ENCODE measurements at regions not wholly inside any gene's neighbourhood (a gene's known extent, or its start where the extent isn't known, plus 50 kb on each side); places are given as distances from the start of the nearest gene placed in this dataset.

GRCh38 chr10:61836888-61837754 is 64.4 kb upstream of the ARID5B start:
- Histone ChIP-seq H2AFZ (ENCODE audit: low read length) (no peak overlapping the region), H3K9ac (ENCODE audit: low read length) (no peak overlapping the region), H3K4me2 (ENCODE audit: low read length) (no peak overlapping the region), H3K79me2 (ENCODE audit: insufficient read depth, low read length) (no peaks in the 10 kb centered on the region), H3K27ac (ENCODE audit: low read depth, low read length, poor library complexity, severe bottlenecking) (no peak overlapping the region), H3K27me3 (ENCODE audit: insufficient read depth, low read length) (no peaks in the 10 kb centered on the region), H3K9me2 (ENCODE audit: low read depth, low read length) (no peaks in the 10 kb centered on the region), H3K4me1 (ENCODE audit: insufficient read depth, low read length, severe bottlenecking) (peaks cover 8% of the 10 kb centered on the region), H3F3A (ENCODE audit: insufficient read depth, low read length) (no peaks in the 10 kb centered on the region), H3K9me3 (ENCODE audit: low read length) (no peaks in the 10 kb centered on the region), H3K4me3 (ENCODE audit: low read depth, low read length, poor library complexity, severe bottlenecking) (no peak overlapping the region), H3K36me3 (ENCODE audit: insufficient read depth, low read length) (no peaks in the 10 kb centered on the region), H4K20me1 (ENCODE audit: insufficient read depth, low read length) (no peaks in the 10 kb centered on the region)
- TF ChIP-seq, protein P1, sequence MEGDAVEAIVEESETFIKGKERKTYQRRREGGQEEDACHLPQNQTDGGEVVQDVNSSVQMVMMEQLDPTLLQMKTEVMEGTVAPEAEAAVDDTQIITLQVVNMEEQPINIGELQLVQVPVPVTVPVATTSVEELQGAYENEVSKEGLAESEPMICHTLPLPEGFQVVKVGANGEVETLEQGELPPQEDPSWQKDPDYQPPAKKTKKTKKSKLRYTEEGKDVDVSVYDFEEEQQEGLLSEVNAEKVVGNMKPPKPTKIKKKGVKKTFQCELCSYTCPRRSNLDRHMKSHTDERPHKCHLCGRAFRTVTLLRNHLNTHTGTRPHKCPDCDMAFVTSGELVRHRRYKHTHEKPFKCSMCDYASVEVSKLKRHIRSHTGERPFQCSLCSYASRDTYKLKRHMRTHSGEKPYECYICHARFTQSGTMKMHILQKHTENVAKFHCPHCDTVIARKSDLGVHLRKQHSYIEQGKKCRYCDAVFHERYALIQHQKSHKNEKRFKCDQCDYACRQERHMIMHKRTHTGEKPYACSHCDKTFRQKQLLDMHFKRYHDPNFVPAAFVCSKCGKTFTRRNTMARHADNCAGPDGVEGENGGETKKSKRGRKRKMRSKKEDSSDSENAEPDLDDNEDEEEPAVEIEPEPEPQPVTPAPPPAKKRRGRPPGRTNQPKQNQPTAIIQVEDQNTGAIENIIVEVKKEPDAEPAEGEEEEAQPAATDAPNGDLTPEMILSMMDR (IDR thresholded peaks at IDR 0.05; ENCODE audit: low read length) = no peak
- no peak for TF ChIP-seq EZH2 (IDR thresholded peaks at IDR 0.05; ENCODE audit: borderline replicate concordance, low read length)

DNA sequence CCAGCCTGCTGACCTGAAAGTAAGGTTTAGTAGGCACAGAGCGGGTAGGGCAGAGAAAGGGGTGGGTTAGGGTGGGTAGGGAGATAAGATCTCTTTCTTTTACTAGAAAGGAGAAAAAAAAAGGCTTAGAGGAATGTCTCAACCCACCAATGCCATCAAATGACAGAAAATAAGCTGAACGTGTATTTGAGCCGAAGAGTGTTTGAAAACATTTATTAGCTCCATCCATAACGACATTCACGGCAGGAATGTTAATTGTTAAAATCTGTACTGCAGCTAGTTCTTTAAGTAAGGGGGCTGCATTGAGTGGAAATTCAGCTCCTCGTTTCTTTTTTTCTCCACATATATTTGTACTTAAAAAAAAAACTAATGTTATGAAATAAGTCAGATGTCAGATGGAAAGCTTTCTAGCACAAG is 63.7 kb upstream of the ARID5B start:
- Histone ChIP-seq H2AFZ (ENCODE audit: low read length) (no peak overlapping the region), H3K36me3 (ENCODE audit: insufficient read depth, low read length) (no peaks in the 10 kb centered on the region), H3K9me3 (ENCODE audit: low read length) (no peaks in the 10 kb centered on the region), H3K4me3 (ENCODE audit: low read depth, low read length, poor library complexity, severe bottlenecking) (no peak overlapping the region), H3K9me2 (ENCODE audit: low read depth, low read length) (no peaks in the 10 kb centered on the region), H3F3A (ENCODE audit: insufficient read depth, low read length) (no peaks in the 10 kb centered on the region), H4K20me1 (ENCODE audit: insufficient read depth, low read length) (no peaks in the 10 kb centered on the region), H3K27ac (ENCODE audit: low read depth, low read length, poor library complexity, severe bottlenecking) (no peak overlapping the region), H3K9ac (ENCODE audit: low read length) (no peak overlapping the region), H3K4me1 (ENCODE audit: insufficient read depth, low read length, severe bottlenecking) (peaks cover 8% of the 10 kb centered on the region), H3K27me3 (ENCODE audit: insufficient read depth, low read length) (no peaks in the 10 kb centered on the region), H3K79me2 (ENCODE audit: insufficient read depth, low read length) (no peaks in the 10 kb centered on the region), H3K4me2 (ENCODE audit: low read length) (no peak overlapping the region)
- TF ChIP-seq, protein P1 (IDR thresholded peaks at IDR 0.05; ENCODE audit: low read length) = no peak
- no peak for TF ChIP-seq EZH2 (IDR thresholded peaks at IDR 0.05; ENCODE audit: borderline replicate concordance, low read length)

GRCh38 chr10:61839916-61840315 is 61.6 kb upstream of the ARID5B start:
- Histone ChIP-seq H3K79me2 (ENCODE audit: insufficient read depth, low read length) (no peaks in the 10 kb centered on the region), H3F3A (ENCODE audit: insufficient read depth, low read length) (no peaks in the 10 kb centered on the region), H3K4me3 (ENCODE audit: low read depth, low read length, poor library complexity, severe bottlenecking) (no peak overlapping the region), H3K36me3 (ENCODE audit: insufficient read depth, low read length) (no peaks in the 10 kb centered on the region), H4K20me1 (ENCODE audit: insufficient read depth, low read length) (no peaks in the 10 kb centered on the region), H3K9ac (ENCODE audit: low read length) (no peak overlapping the region), H3K9me2 (ENCODE audit: low read depth, low read length) (no peaks in the 10 kb centered on the region), H3K9me3 (ENCODE audit: low read length) (no peaks in the 10 kb centered on the region), H2AFZ (ENCODE audit: low read length) (no peak overlapping the region), H3K27ac (ENCODE audit: low read depth, low read length, poor library complexity, severe bottlenecking) (no peak overlapping the region), H3K27me3 (ENCODE audit: insufficient read depth, low read length) (no peaks in the 10 kb centered on the region), H3K4me1 (ENCODE audit: insufficient read depth, low read length, severe bottlenecking) (peaks cover 8% of the 10 kb centered on the region), H3K4me2 (ENCODE audit: low read length) (no peak overlapping the region)
- TF ChIP-seq, protein P1 (IDR thresholded peaks at IDR 0.05; ENCODE audit: low read length) = no peak
- no peak for TF ChIP-seq EZH2 (IDR thresholded peaks at IDR 0.05; ENCODE audit: borderline replicate concordance, low read length)
